ENCODE measurements at regions not wholly inside any gene's neighbourhood (a gene's known extent, or its start where the extent isn't known, plus 50 kb on each side); places are given as distances from the start of the nearest gene placed in this dataset.

DNA sequence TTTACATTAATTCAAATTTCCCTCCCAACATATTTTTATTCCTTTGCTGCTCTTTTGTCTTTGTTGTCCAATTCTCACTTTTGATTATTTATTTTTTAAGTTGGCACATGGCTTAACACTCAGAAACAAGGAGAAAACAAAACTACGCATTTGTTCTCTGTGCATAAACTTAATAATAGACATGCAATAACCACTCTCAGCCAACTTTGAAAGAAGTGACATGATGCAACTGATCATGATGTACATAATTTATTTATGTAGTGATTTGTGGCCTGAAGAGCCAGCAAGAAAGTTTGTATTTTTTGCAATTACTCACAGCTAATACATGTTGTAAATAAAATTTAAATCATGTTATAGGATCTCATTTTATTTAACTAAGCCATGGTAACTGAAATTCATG is 942.8 kb upstream of the PIK3C3 start:
- ChIA-PET POLR2A (ENCODE audit: partially characterized antibody) (no interaction called here), CTCF (ENCODE audit: partially characterized antibody) (no interaction called here)
- H2BK20ac ChIP-seq (ENCODE audit: low read length): no peak overlapping the region
- H3K79me2 ChIP-seq (ENCODE audit: control insufficient read depth in 1 of 2, insufficient read depth in 2 of 2, low read length in 2 of 2): no peaks in the 10 kb centered on the region
- FAIRE-seq (no peak), DNase-seq (ENCODE audit: low read depth in 1 of 2, low spot score in 2 of 2) (no peak)
- H4K5ac ChIP-seq (ENCODE audit: insufficient read length, low read depth, low read length): no peak overlapping the region
- no peak overlapping the region for H4K8ac ChIP-seq (ENCODE audit: extremely low read depth, insufficient read depth, low read length)
- no peaks in the 10 kb centered on the region for H3K36me3 ChIP-seq (ENCODE audit: control insufficient read depth in 2 of 4, insufficient read depth in 4 of 4, low read length in 3 of 4)
- no peak overlapping the region for H4K91ac ChIP-seq (replicated peaks; ENCODE audit: insufficient read length, low read length)
- no peak overlapping the region for H3K14ac ChIP-seq (ENCODE audit: insufficient read length)
- H2BK15ac ChIP-seq (ENCODE audit: low read length): no peak overlapping the region
- H3K4ac ChIP-seq (replicated peaks; ENCODE audit: insufficient read length, low read depth, low read length): no peak overlapping the region
- WGBS, 2 experiments (ENCODE audit: extremely low coverage in 1 of 2, insufficient coverage in 1 of 2, insufficient read length in 1 of 2, insufficient replicate concordance in 2 of 2, low coverage in 1 of 2, low lambda C conversion rate in 2 of 2, missing lambda C conversion rate in 1 of 2): 100% methylated on average over 1 of the region's 1 CpG; no CpG with 5 or more reads in 1 of the 2 experiments
- H2BK5ac ChIP-seq (ENCODE audit: low read depth, low read length): no peak overlapping the region
- H2AK5ac ChIP-seq (ENCODE audit: low read depth, low read length): no peak overlapping the region
- H3K27ac ChIP-seq (ENCODE audit: low read depth, low read length): no peak overlapping the region
- H3K56ac ChIP-seq (replicated peaks; ENCODE audit: insufficient read length, low read depth, low read length): no peak overlapping the region
- no peak overlapping the region for H3K23ac ChIP-seq (ENCODE audit: insufficient read length)
- no peaks in the 10 kb centered on the region for H3K9me3 ChIP-seq (ENCODE audit: insufficient read depth in 2 of 2, low read depth in 1 of 2, low read length in 1 of 2)
- no peaks in the 10 kb centered on the region for H3K4me1 ChIP-seq (replicated peaks in 1 of 4; ENCODE audit: control insufficient read depth in 3 of 4, insufficient read depth in 4 of 4, low read length in 3 of 4)
- no peaks in the 10 kb centered on the region for H3K23me2 ChIP-seq (ENCODE audit: low read depth, low read length)
- no peak overlapping the region for H3K18ac ChIP-seq (ENCODE audit: extremely low read depth, low read length)
- H4K20me1 ChIP-seq (replicated peaks in 1 of 2; ENCODE audit: control insufficient read depth in 1 of 2, insufficient read depth in 2 of 2, low read length in 2 of 2): no peaks in the 10 kb centered on the region
- no peak overlapping the region for H2AFZ ChIP-seq (ENCODE audit: low read length)
- no peak overlapping the region for H3K4me3 ChIP-seq (ENCODE audit: extremely low read depth in 1 of 4, insufficient read depth in 2 of 4, low read depth in 3 of 4, low read length in 4 of 4)
- peaks cover 0 to 1% (median 0%) of the 10 kb centered on the region in 4 experiments; a peak in 1 of 7 replicates for H3K27me3 ChIP-seq (replicated peaks in 1 of 4; ENCODE audit: control insufficient read depth in 3 of 4, extremely low read depth in 1 of 4, insufficient read depth in 3 of 4, low read length in 3 of 4)
- H2BK12ac ChIP-seq (ENCODE audit: low read depth, low read length): no peak overlapping the region
- no peaks in the 10 kb centered on the region for H3K79me1 ChIP-seq (ENCODE audit: low read depth, low read length)
- H2BK120ac ChIP-seq (replicated peaks; ENCODE audit: low read depth, low read length): no peak overlapping the region
- TF ChIP-seq CEBPB (IDR thresholded peaks at IDR 0.05; ENCODE audit: low read depth, low read length) (no peak), YY1 (IDR thresholded peaks at IDR 0.05; ENCODE audit: low read depth, low read length) (no peak), RXRA (IDR thresholded peaks at IDR 0.05; ENCODE audit: insufficient read depth, low read depth, low read length) (no peak), POLR2A (IDR thresholded peaks at IDR 0.05; ENCODE audit: control extremely low read depth in 1 of 2, low read depth in 2 of 2, low read length in 2 of 2) (no peak)
- no peak overlapping the region for H3K9ac ChIP-seq (replicated peaks in 1 of 4; ENCODE audit: extremely low read depth in 1 of 4, low read depth in 3 of 4, low read length in 3 of 4)
- no peak overlapping the region for H3K4me2 ChIP-seq (ENCODE audit: insufficient read depth in 1 of 2, low read depth in 2 of 2, low read length in 2 of 2)

Measured in H1 (cell line).